ENCODE measurements at regions not wholly inside any gene's neighbourhood (a gene's known extent, or its start where the extent isn't known, plus 50 kb on each side); places are given as distances from the start of the nearest gene placed in this dataset.

DNA sequence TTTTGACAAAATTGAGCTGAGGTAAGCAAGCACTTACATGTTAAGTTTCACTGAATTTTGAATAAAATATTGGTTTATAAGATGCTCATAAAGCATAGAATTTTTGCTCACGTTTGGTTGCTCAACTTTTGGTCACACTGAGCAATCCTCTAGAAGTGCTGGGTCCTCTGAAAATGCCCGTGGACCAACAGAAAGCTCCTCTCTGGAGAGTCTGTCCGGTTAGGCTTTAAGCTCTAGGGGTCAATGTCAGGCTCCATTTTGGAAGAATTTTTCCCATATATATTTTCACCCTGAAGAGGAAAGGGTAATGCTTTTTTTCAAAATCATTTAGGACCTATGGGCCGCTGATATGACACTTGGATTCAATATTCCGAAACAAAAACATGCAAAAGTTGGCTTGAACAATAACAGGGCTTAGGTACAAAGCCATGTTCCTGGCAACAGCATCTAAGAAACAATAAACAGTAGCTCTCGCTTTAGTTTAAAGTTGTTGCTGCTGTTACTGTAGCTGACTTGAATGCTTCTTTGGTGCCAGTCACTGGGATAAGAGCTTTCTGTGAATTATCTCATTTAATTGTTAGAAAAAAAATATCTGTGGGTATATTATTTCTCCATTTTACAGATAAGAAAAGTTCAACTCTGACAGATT is 131.7 kb upstream of the ESRRG start:
- ATAC-seq (ENCODE audit: low FRiP score): no peak
- no peak for DNase-seq (ENCODE audit: low spot score)
- TF ChIP-seq, protein P1, sequence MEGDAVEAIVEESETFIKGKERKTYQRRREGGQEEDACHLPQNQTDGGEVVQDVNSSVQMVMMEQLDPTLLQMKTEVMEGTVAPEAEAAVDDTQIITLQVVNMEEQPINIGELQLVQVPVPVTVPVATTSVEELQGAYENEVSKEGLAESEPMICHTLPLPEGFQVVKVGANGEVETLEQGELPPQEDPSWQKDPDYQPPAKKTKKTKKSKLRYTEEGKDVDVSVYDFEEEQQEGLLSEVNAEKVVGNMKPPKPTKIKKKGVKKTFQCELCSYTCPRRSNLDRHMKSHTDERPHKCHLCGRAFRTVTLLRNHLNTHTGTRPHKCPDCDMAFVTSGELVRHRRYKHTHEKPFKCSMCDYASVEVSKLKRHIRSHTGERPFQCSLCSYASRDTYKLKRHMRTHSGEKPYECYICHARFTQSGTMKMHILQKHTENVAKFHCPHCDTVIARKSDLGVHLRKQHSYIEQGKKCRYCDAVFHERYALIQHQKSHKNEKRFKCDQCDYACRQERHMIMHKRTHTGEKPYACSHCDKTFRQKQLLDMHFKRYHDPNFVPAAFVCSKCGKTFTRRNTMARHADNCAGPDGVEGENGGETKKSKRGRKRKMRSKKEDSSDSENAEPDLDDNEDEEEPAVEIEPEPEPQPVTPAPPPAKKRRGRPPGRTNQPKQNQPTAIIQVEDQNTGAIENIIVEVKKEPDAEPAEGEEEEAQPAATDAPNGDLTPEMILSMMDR (IDR thresholded peaks at IDR 0.05): no peak

DNA sequence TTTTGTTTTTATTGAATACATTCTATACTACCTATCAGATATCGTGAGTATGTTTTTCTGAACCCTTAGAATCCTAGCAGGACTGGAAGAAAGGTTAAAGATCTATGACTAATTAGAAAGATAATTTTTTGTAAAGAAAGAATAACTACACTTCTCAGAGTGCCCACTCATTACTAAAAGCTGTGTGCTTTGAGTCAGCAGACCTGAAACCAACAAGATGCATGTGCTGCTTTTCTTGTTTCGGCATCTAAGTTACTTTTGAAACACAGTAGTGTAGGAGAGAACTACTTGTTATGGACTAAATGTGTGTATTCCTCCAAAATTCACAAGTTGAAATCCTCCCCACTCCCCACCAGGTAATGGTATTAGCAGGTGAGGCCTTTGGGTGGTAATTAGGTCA is 127.8 kb upstream of the ESRRG start:
- DNase-seq (ENCODE audit: low spot score): no peak
- TF ChIP-seq, protein P1 (IDR thresholded peaks at IDR 0.05): no peak
- ATAC-seq (ENCODE audit: low FRiP score): no peak

DNA sequence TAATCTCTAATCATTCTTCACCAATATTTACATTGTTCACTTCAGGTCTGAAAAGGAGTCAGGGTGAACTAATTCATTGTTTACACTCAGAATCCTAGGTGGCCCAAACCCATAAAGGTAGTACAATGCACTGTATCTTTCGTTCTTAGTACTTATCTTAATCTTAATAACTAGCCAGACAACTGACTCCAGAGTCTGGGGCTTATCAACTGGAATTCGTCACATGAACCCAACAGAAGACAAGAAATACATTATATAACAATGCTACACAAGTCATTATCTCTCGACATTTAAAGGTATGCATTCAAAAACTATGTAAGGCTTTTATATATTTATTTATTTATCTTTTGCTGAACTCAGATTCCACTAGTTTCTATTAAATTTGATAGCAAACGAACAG is 125.9 kb upstream of the ESRRG start:
- DNase-seq (ENCODE audit: low spot score): no peak
- TF ChIP-seq, protein P1 (IDR thresholded peaks at IDR 0.05): no peak
- ATAC-seq (ENCODE audit: low FRiP score): no peak

DNA sequence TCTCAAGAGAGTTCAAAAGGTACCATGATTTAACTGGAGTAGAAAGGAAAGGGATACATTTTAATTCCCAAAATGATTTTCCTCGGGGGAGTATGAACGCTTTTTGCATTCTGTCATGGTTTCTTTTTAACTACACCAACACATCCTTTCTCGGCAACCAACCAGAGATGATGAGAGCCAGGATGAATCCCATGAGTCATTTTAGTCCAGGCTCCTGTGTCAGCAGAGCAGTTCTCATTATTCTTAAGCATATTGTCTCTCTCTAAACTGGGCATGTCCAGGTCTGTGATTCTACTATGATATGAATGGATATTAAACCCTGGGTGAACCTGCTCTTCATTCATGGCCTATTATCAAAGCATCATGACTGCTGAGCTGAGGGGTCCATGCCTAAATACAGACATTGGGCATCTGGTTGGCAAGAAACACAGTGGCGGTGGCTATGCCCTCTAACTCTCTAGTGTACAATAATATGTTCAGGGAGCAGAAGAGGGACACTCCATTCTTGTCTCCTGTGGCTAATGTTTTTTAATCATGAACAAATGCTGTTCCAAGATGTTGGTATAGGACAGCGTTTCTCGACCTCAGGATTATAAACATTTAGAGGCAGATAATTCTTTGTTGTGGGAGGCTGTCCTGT is 124.3 kb upstream of the ESRRG start:
- ATAC-seq (ENCODE audit: low FRiP score) (no peak), DNase-seq (ENCODE audit: low spot score) (no peak)
- TF ChIP-seq, protein P1 (IDR thresholded peaks at IDR 0.05): no peak

DNA sequence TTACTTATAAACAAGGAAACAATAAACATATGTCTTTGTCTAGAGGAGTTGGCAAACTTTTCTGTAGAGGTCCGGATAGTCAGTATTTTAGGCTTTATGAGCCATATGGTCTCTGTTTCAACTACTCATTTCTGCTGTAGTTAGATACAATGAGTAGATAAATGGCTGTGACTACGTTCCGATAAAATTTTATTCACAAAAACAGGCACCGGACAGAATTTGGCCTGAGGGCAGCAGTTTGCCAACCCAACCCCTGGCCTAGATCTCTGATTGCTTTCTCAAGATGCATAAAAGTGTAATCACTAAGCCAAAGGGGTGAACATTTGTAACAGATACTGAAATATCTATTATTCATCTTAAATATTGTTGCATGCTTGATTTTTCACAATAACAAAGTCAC is 123.1 kb upstream of the ESRRG start:
- DNase-seq (ENCODE audit: low spot score) (no peak), ATAC-seq (ENCODE audit: low FRiP score) (no peak)
- TF ChIP-seq, protein P1 (IDR thresholded peaks at IDR 0.05): no peak

DNA sequence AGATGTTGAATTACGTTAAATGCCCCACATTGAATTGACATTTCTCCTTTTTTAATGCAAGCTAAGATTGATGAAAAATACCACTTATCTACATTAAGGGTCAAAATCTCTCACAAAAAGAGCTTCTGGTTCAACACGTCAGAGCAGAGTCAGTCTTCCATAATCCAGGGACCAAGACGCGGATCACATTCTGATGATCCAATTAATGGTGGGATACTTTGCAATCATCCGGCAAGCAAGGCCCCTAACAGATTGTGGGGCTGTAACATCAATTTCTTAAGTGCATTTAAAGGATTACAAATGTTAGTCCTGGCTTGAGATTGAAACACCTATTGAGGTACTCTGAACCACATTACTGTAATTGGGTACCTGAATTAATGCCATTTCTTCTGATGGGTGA is 120.2 kb upstream of the ESRRG start:
- no peak for DNase-seq (ENCODE audit: low spot score)
- TF ChIP-seq, protein P1 (IDR thresholded peaks at IDR 0.05): no peak
- ATAC-seq (ENCODE audit: low FRiP score): no peak

DNA sequence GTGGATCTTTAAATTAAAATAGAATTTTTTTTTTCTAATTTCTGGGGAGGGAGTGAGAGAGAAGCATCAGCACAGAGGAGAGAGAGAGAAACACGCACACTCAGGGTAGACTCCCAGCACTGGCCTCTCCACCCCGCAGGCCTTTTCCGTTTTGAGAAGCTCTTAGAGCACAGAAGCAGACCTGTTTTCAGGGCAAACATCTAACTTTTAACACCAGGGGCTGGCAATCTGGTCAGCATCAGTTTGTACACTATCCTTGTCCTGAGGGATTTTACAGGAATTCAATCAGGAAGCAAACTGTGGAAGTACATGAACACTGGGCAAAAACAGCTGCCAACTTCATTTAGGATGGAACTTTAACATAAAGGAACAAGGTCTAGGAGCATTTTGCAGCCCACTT is 117.9 kb upstream of the ESRRG start:
- DNase-seq (ENCODE audit: low spot score) (no peak), ATAC-seq (ENCODE audit: low FRiP score) (no peak)
- TF ChIP-seq, protein P1 (IDR thresholded peaks at IDR 0.05): no peak

Measured in omental fat pad (tissue), 3 donors.